Activated CD8-positive, alpha-beta T cell treated with anti-CD3 and anti-CD28 coated beads, Interleukin-2, amount 10 ng/mL, durations not matched to agents 7 days and 5 days (primary cell): ENCODE measurements at regions not wholly inside any gene's neighbourhood (a gene's known extent, or its start where the extent isn't known, plus 50 kb on each side); places are given as distances from the start of the nearest gene placed in this dataset.
"Not testable (repeated sequence)": the region's sequence is repeated elsewhere in the genome, so short reads cannot be mapped to it uniquely, and the experiment has no call there.

ENCODE experiments used
- ATAC-seq: fragments of 150-1000 bp; cut with Tn5 transposase; one replicate; pipeline ENCODE4 v1.10.0; 2021; ENCODE audit warnings: moderate library complexity
- CTCF ChIA-PET: fragments of 350-600 bp; sonication (Branson Sonifier 250); formaldehyde crosslinking; loops from one replicate; lab custom pipeline; 2021; ENCODE audit warnings: antibody characterized with exemption; lab: Charles Lee
- POLR2A ChIA-PET: fragments of 350-600 bp; sonication (Branson Sonifier 250); formaldehyde crosslinking; loops from one replicate; lab custom pipeline; 2021; ENCODE audit warnings: antibody characterized with exemption; lab: Charles Lee
- DNase-seq: peaks from one replicate; pipeline ENCODE4 v3.0.0-alpha.2; 2020
- H3K27ac Mint-ChIP-seq: one replicate; pipeline ENCODE4 v1.8.0; 2021; ENCODE audit warnings: mild to moderate bottlenecking, mixed read lengths
- H3K27me3 Mint-ChIP-seq: one replicate; pipeline ENCODE4 v1.8.0; 2021; ENCODE audit warnings: low read depth, mixed read lengths
- H3K36me3 Mint-ChIP-seq: one replicate; pipeline ENCODE4 v1.8.0; 2021; ENCODE audit warnings: low read depth, mixed read lengths
- H3K4me1 Mint-ChIP-seq: one replicate; pipeline ENCODE4 v1.8.0; 2021; ENCODE audit warnings: low read depth, mixed read lengths
- H3K4me3 Mint-ChIP-seq: one replicate; pipeline ENCODE4 v1.8.0; 2021; ENCODE audit warnings: mild to moderate bottlenecking, mixed read lengths
- H3K9me3 Mint-ChIP-seq: one replicate; pipeline ENCODE4 v1.8.0; 2022; ENCODE audit warnings: mixed read lengths; ENCODE audit not compliant: insufficient read depth

DNA sequence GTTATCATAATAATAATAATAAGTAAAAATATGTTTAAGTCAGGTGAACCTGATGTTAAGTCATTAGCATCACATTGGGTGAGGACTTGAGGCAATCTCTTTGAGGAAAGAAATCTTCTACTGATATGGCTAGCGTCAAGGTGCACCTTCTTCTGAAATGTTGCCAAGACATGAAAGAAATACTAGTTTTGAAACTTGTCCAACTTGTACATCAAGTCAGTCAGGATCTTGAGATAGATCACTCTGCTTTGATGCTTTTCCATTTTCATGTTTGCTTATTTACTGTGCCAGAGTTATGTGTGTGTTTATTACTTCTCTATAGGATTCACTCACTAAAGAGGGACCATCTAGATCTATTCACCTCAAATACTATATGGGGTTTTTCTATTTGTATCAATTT, 90.0 kb upstream of the USP15 start:
- DNase-seq (no peak), ATAC-seq (no peak)
- H3K4me1 Mint-ChIP-seq, result no peaks in the 10 kb centered on the region
- no peak overlapping the region for H3K4me3 Mint-ChIP-seq
- ChIA-PET CTCF (no interaction called here), POLR2A (no interaction called here)
- H3K36me3 Mint-ChIP-seq, result no peaks in the 10 kb centered on the region
- no peaks in the 10 kb centered on the region for H3K9me3 Mint-ChIP-seq
- no peak overlapping the region for H3K27ac Mint-ChIP-seq
- no peaks in the 10 kb centered on the region for H3K27me3 Mint-ChIP-seq

DNA sequence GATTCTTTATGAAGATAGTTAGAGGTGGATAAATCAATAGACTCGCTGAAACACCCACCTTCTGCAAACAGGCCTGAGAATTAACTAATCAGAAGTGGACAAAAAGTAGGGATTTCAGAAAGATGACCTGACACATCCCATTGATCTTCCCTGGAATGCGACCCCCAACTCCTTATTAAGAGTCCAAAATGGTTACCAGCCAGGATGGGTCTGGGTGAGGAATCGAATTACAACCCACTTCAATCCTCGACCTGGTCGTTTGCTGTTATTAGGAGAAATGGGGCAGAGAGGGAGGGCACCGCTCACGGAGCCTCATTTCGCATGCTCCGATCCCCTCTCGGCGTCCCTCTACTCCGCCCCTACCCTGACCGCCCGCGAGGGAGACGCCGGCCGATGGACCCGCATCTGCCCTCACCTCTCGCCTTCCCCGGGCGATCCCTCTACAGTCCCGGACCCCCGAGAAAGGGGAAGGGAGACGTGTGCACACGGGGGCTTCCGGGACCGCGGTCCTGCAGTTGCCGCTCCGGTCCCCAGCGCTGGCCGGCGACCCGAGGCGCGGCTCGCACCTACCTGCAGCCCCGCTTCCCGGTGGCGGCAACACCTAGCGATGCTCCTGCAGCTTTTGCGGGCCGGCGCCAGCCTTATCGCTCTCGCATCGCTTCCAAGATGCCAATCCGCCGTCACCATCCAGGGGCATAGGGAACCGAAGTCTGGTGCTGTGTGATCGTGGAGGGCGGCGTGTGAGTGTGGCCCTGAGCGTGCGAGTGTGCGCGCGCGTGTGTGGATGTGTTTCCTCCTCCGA, 69.3 kb upstream of the USP15 start:
- Mint-ChIP-seq H3K27me3 (peaks cover 47% of the 10 kb centered on the region), H3K36me3 (no peaks in the 10 kb centered on the region), H3K27ac (no peak overlapping the region), H3K4me3 (peak overlapping the region; percentile 76), H3K9me3 (no peaks in the 10 kb centered on the region), H3K4me1 (peaks cover 28% of the 10 kb centered on the region)
- ATAC-seq (peak; percentile 22), DNase-seq (peak; percentile 23)
- POLR2A ChIA-PET, result no interaction called here
- CTCF ChIA-PET, result interaction anchor here (1.1 kb wide), 1 partner anchor 20 kb away, joined by 4 read pairs; no protein-coding TSS in a partner anchor

DNA sequence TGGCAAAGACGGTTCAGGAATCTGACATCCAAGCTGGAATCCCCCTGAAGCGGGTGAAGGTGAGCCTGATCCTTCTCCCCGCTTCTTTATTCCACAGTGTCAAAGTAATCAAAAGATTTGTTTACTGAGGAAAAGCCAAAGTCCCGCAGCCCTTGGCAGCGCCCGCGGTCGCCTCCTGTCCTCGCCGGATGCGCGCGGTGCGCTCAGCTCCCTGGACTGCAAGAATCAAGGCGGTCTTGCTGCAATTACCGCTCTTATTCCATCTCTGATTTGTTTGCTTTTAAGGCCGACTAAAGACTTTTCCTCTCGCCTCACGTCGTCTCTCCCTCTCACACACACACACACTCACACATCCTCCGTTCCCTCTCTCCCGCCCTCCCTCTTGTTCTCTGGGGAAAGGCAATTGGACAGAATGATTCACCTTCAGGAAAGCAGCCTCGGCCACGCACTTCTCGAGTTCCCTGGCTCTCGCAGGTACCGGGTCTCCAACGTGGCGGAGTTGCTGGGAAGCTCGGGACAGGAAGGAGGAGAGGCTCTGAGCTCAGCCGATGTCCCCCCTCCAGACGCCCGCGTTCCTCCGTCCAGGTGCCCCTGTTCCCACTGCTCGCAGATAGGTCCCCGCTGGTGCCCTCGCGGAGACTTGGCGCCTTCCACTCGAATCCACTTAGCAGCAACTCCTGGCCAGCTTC, 68.6 kb upstream of the USP15 start:
- ChIA-PET POLR2A (no interaction called here), CTCF (interaction anchor here (0.9 kb wide), 1 partner anchor 33 kb away, joined by 4 read pairs; no protein-coding TSS in a partner anchor)
- Mint-ChIP-seq H3K36me3 (no peaks in the 10 kb centered on the region), H3K4me3 (peak overlapping the region; percentile 76), H3K4me1 (peaks cover 28% of the 10 kb centered on the region), H3K27ac (no peak overlapping the region), H3K27me3 (peaks cover 51% of the 10 kb centered on the region), H3K9me3 (no peaks in the 10 kb centered on the region)
- ATAC-seq (peak; percentile 54), DNase-seq (peak; percentile 38)

DNA sequence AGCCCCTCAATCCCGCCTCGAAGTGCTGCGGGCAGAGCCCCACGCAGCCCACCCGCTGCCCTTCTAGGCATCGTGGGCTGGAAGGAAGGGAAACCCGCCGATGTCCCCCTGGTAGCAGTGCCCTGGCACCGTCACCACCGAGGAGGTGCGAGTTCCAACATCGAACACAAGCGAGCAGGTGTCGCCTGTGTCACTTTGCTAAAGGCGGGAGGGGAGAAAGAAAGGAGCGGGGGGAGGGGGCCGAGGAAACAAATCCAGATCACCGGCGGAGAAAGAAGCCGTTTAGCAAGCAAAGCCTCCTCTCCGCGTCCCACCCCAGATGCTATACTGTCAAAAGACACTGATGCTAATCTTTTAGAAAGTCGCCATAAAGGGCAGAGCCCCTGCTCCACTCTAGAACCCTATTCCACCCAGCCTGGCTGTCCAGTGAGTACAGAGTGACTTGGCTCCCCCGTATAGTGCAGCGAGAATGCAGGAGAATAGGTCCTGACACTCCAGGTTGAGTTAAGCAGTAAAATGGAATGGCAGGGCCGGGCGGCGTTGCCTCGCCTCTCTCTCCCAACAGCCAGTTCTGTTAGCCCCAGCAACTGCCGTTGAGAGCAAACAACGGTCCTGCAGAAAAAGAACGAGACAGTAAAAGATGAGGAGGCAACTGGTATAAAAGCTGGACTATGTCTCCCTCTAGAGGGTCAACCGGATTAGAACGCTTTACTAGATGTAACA, 67.9 kb upstream of the USP15 start:
- Mint-ChIP-seq H3K9me3 (no peaks in the 10 kb centered on the region), H3K4me1 (peaks cover 28% of the 10 kb centered on the region), H3K27me3 (peaks cover 51% of the 10 kb centered on the region), H3K36me3 (no peaks in the 10 kb centered on the region), H3K27ac (peak overlapping the region; percentile 34), H3K4me3 (peak overlapping the region; percentile 76)
- CTCF ChIA-PET, result interaction anchor here (0.8 to 1.6 kb wide), 7 partner anchors 16 to 679 kb away, joined by 3 to 14 read pairs (median 4); no protein-coding TSS in a partner anchor
- ATAC-seq, result peak; percentile 86
- peak; percentile 71 for DNase-seq
- POLR2A ChIA-PET, result no interaction called here

DNA sequence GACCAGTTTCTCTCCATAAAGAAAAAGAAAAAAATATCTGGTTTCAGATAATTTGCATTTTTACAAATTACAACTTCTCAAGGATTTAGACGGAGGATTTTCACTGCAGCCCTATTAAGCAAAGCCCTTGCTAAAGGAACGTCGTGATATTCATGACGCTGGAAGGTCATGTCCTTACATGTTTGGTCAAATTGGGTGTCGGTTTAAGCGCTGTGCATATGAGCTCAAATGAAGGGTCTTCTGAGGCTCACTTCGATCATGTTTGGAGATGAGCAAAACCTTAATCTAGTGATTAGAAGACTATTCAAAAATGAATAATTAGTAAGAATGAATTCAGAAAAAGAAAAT, 67.3 kb upstream of the USP15 start:
- Mint-ChIP-seq H3K4me3 (peak overlapping the region; percentile 76), H3K36me3 (no peaks in the 10 kb centered on the region)

DNA sequence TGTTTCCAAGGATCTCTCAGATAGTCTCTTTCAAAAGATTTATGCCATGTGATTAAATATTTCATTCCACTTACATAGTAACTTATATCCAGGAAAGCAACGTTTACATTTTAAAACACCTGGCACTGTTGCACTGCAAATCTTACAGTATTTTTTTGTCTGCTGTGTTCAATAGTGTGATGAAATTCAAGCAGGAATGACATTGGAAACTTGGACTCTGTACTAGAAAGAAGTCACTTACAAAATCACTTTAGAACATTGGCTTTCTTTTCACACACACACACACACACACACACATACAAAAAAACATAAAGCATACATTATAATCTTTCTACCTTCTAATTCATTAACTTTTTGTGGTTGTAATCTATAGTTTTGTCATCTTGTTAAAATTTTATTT, 66.2 kb upstream of the USP15 start:
- Mint-ChIP-seq H3K4me1 (peaks cover 28% of the 10 kb centered on the region), H3K27ac (no peak overlapping the region), H3K36me3 (no peaks in the 10 kb centered on the region), H3K27me3 (peaks cover 46% of the 10 kb centered on the region), H3K9me3 (no peaks in the 10 kb centered on the region), H3K4me3 (no peak overlapping the region)
- POLR2A ChIA-PET, result no interaction called here
- ATAC-seq (no peak), DNase-seq (no peak)
- CTCF ChIA-PET, result interaction anchor here (1.0 to 1.6 kb wide), 5 partner anchors 9 to 48 kb away, joined by 3 to 14 read pairs (median 4); no protein-coding TSS in a partner anchor

More for the DNA sequence above, 67.3 kb upstream of the USP15 start:
- Mint-ChIP-seq H3K27ac (no peak overlapping the region), H3K4me1 (peaks cover 28% of the 10 kb centered on the region), H3K27me3 (peaks cover 51% of the 10 kb centered on the region), H3K9me3 (no peaks in the 10 kb centered on the region)
- ChIA-PET CTCF (interaction anchor here (0.6 to 1.6 kb wide), 13 partner anchors 8 to 1174 kb away, joined by 3 to 14 read pairs (median 4); no protein-coding TSS in a partner anchor), POLR2A (no interaction called here)
- ATAC-seq (no peak), DNase-seq (no peak)

DNA sequence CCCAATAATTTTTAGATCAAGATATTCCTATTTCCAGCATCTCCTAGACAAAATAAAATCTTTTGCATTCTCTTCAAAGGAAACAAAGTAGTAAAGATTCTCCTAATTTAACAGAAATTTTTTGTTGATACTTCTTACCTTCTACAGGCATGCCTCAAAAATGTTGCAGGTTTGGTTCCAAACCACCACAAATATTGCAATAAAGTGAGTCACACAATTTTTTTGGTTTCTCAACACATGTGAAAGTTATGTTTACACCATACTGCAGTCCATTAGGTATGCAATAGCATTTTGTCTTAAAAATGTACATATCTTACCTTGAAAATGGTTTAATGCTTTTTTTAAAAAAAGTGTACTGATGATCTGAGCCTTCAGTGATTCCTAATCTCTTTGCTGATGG, 65.6 kb upstream of the USP15 start:
- CTCF ChIA-PET, result no interaction called here
- no peak for DNase-seq
- no peak for ATAC-seq
- Mint-ChIP-seq H3K4me3 (no peak overlapping the region), H3K4me1 (peaks cover 28% of the 10 kb centered on the region), H3K27ac (no peak overlapping the region), H3K27me3 (peaks cover 44% of the 10 kb centered on the region), H3K36me3 (no peaks in the 10 kb centered on the region), H3K9me3 (no peaks in the 10 kb centered on the region)
- POLR2A ChIA-PET, result no interaction called here

DNA sequence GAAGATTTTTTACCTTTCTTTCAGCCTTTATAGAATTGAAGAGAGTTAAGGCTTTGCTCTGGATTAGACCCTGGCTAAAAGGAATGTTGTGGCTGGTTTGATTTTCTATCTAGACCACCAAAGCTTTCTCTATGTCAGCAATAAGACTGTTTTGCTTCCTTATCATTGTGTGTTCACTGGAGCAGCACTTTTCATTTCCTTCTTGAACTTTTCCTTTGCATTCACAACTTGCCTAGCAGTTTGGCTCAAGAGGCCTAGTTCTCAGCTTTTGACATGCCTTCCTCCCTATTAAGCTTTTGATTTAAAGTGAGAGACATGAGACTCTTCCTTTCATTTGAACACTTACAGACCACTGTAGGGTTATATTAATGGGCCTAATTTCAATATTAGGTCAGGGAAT, 64.1 kb upstream of the USP15 start:
- peaks cover 4% of the 10 kb centered on the region for H3K9me3 Mint-ChIP-seq
- H3K27ac Mint-ChIP-seq, result no peak overlapping the region
- H3K36me3 Mint-ChIP-seq, result no peaks in the 10 kb centered on the region
- no peak for ATAC-seq
- no peak overlapping the region for H3K4me3 Mint-ChIP-seq
- H3K27me3 Mint-ChIP-seq, result peaks cover 34% of the 10 kb centered on the region
- CTCF ChIA-PET, result interaction anchor here (1.1 kb wide), 1 partner anchor 20 kb away, joined by 3 read pairs; no protein-coding TSS in a partner anchor
- H3K4me1 Mint-ChIP-seq, result peaks cover 19% of the 10 kb centered on the region
- POLR2A ChIA-PET, result no interaction called here
- no peak for DNase-seq

DNA sequence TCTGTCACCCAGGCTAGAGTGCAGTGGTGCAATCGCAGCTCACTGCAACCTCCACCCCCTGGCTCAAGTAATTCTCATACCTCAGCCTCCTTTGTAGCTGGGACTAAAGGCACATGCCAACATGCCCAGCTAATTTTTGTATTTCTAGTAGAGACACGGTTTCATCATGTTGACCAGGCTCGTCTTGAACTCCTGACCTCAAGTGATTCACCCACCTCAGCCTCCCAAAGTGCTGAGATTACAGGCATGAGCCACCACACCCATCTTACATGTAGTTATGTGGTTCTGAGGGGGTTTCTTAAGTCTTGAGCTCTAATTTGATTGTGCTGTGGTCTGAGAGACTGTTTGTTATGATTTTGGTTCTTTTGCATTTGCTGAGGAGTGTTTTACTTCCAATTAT, 57.3 kb upstream of the USP15 start:
- peaks cover 21% of the 10 kb centered on the region for H3K9me3 Mint-ChIP-seq
- POLR2A ChIA-PET, H3K27ac Mint-ChIP-seq, H3K4me1 Mint-ChIP-seq, H3K36me3 Mint-ChIP-seq, H3K4me3 Mint-ChIP-seq, ATAC-seq, DNase-seq: not testable (repeated sequence)
- H3K27me3 Mint-ChIP-seq, result peaks cover 10% of the 10 kb centered on the region
- CTCF ChIA-PET, result interaction anchor here (1.2 kb wide), 1 partner anchor 8 kb away, joined by 3 read pairs; no protein-coding TSS in a partner anchor

DNA sequence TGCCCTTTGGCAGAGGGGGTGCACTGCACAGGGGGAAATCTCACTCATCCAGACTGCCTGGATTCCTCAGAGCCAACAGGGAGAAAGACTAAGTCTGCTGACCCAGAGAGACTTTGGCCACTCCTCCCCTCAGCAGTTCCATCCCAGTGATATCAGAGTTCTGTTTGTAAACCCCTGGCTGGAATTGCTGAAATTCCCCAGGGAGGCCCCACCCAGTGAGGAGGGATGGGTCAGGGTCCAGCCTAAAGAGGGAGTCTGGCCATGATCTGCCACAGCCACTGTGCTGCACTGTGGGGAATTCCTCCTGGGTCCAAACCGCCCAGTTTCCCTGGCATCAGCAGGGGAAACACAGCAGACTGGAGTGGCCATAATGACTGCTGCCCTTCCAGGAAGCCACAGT, 54.9 kb upstream of the USP15 start:
- H3K27ac Mint-ChIP-seq, result no peak overlapping the region
- no peak for DNase-seq
- H3K4me3 Mint-ChIP-seq, result no peak overlapping the region
- peaks cover 1% of the 10 kb centered on the region for H3K4me1 Mint-ChIP-seq
- H3K9me3 Mint-ChIP-seq, result peaks cover 18% of the 10 kb centered on the region
- ChIA-PET POLR2A (no interaction called here), CTCF (no interaction called here)
- H3K27me3 Mint-ChIP-seq, result peaks cover 8% of the 10 kb centered on the region
- H3K36me3 Mint-ChIP-seq, result no peaks in the 10 kb centered on the region
- no peak for ATAC-seq

DNA sequence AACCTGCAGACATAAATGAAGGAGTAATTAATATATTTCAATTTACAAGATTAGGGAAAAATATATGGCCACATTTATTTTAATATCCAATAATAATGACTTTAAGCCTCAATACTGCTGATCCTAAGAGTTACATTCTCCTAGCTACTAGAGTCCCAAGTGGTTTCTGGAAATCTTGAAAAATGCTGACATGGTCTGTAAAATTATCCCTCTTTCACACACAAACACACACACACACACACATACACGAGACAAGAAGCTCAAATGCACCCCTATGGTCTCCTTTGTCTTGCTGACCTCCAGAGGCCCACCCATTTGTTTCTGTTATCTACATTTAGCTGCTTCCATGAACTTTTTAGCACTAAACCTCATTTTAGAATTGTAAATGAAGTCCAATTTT, 53.0 kb upstream of the USP15 start:
- Mint-ChIP-seq H3K4me1 (peaks cover 4% of the 10 kb centered on the region), H3K4me3 (no peak overlapping the region), H3K27me3 (no peaks in the 10 kb centered on the region), H3K27ac (no peak overlapping the region), H3K9me3 (peaks cover 17% of the 10 kb centered on the region), H3K36me3 (no peaks in the 10 kb centered on the region)
- DNase-seq (no peak), ATAC-seq (no peak)
- CTCF ChIA-PET, result interaction anchor here (0.7 to 1.1 kb wide), 2 partner anchors 14 to 43 kb away, joined by 3 to 5 read pairs; no protein-coding TSS in a partner anchor
- POLR2A ChIA-PET, result no interaction called here
